HG03108 (cell line): ENCODE measurements at regions not wholly inside any gene's neighbourhood (a gene's known extent, or its start where the extent isn't known, plus 50 kb on each side); places are given as distances from the start of the nearest gene placed in this dataset.

ENCODE experiments used
- ATAC-seq: cut with Tn5 transposase; IDR thresholded peaks from one replicate; pipeline ENCODE4 v1.9.1; 2021; ENCODE audit warnings: moderate library complexity; ENCODE audit not compliant: unreplicated experiment

DNA sequence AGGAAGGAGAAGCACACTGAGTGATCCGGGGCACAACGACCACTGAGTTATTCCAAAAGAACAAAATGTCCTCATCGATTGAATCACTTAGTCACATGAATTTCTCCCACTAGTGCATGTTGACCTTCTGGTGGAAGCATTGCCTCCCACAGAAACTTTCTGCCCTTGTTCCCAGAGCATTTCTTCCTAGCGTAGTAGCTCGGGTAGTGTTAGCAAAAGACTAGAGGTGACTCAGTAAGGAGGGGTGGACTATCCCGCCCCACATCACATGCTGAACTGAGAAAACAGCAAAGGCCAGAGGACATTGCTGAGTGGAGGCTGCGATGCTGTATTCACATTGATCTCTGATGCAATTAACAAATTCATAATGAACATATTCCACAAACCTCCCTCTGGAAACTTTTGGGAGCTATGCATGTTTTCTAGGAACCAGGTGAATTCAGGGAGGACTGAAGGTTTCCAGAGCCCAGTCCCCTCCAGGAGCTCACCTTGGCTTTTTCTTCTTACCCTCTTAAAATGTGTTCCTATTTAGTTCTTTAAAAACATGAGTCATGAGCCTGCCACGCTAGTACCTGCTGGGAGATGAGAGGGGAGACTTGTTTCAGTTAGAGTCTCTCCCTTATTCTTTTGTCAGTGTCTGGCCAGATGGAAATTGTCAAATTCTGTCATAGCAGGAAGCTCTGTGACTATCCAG lies 507.9 kb downstream of the CDH26 start:
- ATAC-seq = no peak

DNA sequence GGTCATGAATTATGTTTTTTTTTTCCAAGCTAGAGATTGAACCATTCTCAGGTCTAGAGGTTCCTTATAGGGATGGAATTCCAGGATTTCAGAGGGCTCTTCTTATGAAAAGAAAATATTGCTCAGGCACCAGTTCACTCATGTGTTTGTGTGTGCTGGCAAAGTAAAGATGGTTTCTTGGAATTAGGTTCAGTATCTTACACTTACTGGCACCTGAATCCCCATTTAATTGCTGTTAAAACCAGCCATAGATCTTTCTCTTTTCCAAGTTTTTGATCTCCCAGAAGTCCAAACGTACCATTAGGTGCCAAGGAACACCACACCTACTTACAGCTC lies 508.4 kb downstream of the CDH26 start:
- no peak for ATAC-seq

DNA sequence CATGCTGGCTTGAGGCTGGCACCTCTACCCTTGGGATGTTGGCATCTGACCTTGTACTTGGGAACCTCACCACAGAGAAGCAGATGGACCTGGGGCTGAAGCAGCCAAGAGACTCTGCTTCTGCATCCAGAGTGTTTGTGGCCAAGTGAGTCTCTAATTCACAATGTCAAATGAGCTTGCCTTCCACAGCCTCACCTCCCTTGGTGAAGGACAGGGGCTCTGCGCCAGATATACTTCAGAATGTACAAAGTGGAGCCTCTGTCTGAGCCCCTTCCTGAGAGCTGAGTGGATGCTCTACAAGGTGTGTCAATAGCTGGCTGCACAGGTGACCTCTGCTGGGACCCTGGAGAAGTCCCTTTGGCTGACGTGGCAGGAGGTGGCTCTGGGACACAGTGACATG lies 508.9 kb downstream of the CDH26 start:
- ATAC-seq = no peak

DNA sequence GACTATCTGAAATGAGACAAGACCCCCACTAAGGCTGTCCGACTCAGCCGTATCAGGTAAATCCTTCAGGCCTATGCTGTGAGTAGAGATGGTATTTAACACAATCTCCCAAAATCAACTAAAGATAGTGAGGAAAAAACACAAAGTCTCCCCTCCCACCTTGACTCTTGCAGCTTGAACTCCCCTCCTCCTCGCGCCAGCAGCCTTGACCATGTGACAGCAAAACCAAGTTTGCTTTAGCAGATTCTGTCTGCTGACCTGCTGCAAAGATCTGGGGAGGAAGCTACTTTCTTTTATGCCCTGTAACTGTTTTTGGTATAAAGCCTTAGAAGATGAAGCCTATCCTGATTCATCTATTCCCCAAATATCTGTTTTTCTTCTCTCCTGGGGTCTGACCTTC lies 509.5 kb downstream of the CDH26 start:
- ATAC-seq = no peak

DNA sequence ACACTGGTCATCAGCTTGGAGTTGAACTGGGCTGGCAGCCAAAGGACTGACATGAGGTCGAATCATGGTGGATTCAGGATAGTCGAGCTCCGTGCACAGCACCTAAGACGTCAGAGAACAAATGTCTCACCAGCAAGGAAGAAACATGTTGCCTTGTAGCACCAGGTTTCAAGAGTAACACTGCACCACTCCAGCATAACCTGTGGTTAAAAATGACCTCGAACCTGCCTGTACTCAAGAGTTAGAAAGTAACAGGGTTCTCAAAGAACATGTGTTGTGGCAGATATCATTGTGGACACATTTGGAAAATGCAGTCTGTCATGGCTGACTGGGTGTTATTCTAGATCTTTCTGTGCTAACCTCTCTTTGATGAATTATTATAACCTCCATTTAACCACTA lies 511.6 kb downstream of the CDH26 start:
- no peak for ATAC-seq

DNA sequence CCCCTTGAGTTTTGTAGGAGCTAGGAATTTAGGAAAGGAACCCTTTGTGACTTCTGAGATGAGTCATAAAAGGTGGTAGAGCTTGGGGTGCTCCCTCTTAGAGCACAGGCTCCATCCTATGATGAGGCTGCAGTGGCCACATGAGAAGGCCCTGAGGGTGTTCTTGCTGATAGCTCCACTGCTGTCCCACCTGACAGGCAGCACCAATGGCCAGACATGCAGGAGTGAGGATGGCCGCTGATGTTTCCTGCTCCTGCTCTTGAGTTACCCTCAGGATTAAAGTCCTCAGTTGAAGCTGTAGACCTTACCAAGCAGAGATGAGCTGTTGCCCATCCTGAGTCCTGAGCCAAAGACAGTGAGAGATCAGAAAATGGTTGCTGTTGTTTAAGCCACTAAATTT lies 512.1 kb downstream of the CDH26 start:
- ATAC-seq = no peak

DNA sequence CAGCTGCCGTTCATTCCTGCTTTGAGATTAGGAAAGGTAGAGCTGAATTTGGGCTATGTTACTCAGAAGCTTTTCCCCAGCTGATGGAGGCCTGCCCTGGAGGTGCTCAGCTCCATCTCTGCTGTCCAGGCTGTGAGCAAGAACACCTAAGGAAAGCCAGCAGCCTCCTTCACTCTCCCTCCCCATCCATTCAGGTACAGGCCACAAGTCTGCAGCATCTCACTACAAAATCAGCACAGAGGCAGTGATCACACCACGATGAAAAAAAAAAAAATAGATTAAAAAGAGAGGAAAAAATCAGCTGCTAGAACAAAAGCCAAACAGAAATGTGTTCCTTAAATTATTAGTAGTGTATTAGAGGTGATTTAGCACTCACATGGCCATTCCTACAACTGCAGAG lies 515.0 kb downstream of the CDH26 start:
- ATAC-seq = no peak

DNA sequence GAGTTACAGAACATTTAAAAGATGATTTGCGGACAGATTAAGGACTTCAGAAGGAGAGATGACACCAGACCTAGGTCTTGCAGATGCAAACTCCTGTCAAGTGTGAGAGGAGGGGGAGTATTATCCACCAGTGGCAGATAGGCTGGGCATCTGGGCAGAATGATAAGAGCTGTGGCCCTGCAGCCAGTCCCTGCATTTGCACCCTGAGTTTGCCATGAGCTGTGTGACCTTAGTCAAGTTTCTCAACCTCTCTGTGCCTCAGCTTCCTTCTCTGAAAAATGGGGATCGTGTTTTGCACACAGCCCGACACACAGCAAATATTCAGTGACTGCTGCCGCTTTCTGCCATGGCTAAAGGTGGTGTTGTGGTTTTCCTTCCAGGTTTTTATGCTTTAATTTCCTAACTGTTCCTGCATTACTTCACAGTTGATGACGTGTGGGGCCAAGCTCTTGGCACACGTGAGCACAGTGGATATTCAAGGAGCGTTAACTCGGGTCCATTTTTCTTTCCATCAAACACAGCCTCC lies 516.2 kb downstream of the CDH26 start:
- no peak for ATAC-seq

DNA sequence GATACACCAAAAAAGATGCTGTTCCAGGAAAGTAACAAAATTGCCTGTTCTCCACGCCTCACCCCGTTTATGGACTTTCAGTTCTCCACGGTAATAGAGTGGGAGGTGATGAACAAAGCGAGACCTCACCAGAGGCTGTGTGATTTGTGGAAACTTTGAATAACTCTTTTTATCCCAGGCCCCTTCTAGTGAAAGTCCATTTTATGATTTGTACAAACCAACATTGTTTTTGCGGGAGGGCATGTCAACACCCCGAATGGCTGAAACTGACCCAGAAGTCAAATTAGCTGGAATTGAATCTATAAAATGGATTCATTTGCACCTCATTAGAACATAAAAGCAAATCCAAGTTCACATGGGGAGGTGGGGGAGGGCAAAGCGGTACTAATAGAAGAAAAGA lies 517.8 kb downstream of the CDH26 start:
- no peak for ATAC-seq

DNA sequence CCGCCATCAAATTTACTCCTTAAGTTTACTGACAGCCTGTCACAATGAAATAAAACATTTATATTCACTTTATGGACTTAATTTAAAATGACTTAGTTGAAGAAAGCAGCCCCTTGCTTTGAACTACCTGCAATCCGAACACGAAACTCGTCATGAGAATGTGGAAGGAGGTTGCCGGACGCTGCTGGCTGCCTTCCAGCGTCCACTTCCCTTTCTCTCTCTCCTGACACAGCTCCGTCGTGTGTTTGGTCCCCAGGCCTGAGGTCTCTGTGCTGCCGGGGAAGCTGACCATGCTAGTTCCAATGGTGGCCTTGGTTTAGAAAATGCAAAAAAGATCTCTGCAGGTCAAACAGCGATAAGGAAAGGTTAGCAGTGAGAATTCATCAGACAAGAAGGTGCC lies 519.7 kb downstream of the CDH26 start:
- ATAC-seq = no peak

DNA sequence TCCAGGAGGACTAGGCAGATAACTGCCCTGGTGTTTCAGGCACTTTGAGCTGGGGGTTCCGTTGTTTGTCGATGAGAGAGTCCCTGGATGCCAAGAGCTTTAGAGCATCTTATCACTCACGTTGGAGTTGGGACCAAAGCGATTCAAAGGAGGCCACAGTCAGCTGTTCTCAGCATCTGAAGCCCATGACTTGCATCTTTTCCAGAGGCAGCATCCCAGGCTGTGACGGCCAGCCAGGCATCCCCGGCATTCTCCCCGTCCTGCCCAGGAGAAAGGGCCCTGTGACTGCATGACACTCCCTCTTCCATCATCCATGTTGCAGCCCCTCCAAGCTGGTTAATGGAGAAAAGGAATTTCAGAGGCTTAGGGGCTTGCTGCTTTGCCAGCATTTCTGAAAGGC lies 520.3 kb downstream of the CDH26 start:
- no peak for ATAC-seq

DNA sequence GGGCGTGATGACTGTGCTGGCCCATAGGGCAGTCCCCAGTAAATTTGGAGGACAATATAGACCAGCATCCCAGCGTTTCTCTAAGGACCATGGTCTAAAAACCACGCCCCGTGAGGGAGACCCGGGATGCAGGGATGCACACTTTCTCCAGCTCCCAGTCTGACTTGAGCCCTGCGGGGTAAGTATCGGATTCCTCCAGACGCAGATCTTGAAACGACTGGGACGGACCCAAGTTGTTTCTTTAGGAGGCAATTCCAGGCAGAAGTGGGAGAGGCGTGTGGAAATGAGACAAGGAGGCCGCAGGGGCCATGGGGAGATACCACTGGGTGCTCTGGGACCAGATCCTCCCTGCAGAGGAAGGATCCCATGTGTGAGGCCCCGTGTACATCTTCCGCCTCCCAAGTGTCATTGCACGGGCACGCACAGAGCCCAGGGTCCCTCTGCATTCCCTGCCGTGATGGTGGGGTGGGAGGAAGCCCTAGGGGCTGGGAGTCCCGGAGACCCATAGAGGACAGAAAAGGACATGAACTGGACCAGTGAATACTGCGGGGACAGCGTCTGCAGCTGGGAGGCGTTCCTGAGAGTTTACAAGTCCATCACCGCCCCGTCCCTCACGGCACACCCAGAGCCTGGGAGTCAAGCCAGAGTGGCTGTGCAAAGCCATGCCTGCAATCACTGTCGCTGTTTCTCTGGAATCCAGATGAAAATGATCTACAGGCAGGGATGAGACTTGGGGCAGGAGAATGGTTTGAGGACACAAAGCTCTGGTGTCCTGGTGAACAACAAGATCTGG lies 522.9 kb downstream of the CDH26 start:
- no peak for ATAC-seq

DNA sequence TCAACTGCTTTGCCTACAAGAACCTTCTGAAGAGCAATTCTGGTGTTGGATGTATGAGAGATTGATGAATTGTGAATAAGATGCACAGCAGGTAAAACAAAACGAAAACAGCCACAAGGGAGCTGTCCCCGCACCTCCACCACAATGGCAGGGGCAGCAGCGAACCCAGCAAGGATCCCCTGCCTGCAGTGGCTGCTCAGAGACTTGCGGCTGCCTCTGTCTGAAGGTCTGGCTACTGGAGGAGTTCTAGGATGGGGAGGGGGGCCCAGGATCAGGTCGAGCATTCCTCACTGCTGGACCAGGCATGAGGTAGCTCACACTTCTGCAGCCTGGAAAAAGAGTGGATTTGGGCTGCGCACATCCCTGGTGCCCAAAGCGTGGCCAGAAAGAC lies 523.5 kb downstream of the CDH26 start:
- ATAC-seq = no peak

DNA sequence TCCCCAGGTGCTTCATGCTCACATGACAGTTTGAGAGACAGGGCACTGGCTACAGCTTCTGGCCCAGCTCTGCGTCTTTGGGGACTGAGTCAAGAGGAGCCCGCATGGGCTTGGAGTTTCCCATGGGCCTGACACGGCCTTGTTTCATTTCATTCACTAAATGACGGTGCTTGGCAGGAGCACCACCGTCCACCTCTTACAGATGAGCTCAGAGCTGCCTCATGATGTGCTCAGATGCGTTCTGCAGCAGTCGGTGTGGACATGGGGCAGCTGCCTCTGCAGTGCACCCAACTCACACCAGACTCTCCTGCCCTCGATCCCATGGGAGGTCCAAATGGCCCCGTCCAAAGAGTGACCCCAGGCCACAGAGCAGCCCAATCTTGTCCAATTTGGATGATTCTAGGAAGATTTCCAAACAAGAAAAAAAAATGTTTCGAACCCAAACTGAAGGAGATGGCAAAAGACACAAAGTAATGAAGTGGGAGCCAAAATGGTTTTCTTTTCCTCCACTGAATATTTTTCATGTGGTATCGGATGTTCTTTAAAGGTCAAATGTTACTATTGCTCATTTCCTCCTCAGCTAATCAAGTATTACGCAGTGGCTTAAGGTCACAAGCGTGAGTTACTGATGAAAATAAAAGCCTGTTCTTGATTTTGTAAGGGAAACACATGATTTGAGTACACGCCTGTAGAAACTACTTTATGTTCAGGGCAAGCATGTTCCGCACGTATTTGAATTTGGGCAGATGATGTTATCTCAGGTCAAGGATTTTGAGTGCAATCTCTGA lies 524.2 kb downstream of the CDH26 start:
- ATAC-seq = no peak

DNA sequence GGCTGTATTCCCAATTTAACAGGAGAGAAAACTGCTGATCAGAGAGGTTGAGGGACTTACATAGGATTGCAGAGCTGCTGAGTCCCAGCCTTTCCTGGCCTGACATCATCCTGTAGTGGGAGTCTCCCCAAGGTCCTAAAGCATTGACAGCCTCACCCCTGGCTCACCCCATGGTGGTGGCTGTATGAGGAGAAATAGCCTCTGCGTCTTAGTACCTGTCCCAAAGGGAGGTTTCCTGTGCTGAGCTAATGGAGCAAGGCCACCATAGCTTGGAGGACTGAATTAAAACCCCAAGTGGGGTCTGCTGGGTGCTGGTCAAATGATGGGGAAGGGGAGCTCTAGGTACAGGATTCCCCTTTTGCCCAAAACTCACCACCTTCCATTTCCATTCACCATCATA lies 525.1 kb downstream of the CDH26 start:
- ATAC-seq = no peak

DNA sequence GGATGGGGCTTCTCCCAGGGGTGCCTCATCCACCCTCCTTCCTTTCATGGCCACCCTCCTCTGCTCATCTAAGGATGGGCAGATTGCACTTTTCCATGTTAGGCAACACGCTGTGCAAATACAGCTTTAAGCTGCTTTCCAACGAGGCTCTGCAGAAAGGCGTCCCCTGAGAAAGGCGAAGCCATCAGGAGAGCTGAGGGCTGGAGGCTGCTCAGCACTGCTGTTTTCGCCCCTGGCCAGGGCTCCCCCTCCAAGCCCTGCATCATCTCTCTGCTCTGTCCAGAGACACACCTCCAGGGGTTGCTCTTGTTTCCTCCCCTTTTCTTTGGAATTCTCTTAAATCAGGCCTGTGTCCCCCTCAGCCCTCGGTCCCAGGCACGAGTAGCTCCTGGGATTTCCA lies 526.1 kb downstream of the CDH26 start:
- ATAC-seq = no peak

DNA sequence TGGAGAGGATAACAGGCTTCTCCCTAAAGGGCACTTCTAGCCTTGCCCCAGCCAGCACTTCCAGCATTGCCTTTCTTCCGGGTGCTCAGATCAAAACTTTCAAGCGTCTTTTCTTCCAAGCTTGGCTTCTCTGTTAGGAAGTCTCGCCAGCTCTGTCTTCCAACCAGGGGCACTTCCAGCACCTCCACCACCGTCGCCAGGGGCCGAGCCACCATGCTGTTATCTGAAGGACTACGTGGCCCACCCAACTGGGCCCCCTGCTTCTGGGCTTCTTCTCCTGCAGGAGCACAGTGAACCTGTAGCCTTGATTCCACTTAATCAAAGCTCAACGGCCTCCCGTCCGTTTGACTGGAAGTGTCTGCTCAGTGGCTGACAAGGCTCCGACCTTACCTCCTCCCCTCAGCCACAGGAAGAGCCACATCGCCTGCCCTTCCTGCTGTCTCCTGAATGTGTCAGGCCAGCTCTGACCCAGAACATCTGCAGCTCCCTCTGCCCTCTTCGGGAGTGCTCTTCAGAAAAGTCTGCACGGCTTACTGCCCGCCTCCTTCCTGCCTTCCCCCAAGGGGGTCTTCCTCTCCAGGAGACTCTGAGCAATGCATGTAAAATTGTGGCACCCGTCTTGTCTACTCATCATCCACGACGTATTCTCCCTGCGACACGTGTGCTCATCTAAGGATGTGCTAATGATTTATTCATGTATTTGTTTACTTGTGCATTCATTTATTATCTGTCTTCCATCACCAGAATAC lies 527.0 kb downstream of the CDH26 start:
- no peak for ATAC-seq

DNA sequence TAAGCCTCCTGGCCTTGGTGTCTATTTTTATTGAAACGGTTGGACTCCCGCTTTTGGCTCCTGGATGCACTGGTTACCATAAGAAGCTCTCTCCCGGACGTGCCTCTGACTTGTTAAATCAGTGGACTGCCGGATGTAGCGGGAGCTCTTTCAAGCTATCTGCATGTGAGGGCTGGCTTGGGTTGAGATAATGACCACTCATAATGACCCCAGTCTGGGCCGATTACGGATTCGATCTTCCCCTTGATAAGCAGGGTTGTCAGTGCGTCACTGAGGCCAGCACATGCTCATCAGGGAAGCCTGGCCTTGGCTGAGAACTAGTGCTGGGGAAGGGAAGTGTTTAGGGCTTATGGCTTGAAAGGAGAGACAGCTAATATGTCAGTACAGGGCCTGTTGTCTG lies 528.1 kb downstream of the CDH26 start:
- ATAC-seq = no peak

DNA sequence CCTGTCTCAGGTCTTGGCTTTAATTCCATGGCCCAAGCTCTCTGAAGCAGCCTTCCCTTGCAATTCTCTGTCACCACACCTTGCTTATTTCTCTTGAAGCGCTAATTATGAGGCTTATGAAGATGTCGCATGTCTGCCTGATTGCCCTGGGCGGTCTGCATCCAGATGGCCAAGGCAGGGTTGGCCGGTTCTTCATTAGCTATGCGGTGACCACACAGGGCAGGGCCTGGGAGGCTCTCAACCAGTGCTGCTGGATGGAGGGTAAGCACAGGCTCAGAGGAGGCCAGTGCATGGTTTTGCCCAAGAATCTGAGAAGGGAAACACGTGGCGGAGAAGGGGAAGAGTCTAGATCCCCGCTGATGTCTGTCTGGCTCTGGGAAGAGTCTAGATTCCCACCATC lies 528.7 kb downstream of the CDH26 start:
- ATAC-seq = no peak

DNA sequence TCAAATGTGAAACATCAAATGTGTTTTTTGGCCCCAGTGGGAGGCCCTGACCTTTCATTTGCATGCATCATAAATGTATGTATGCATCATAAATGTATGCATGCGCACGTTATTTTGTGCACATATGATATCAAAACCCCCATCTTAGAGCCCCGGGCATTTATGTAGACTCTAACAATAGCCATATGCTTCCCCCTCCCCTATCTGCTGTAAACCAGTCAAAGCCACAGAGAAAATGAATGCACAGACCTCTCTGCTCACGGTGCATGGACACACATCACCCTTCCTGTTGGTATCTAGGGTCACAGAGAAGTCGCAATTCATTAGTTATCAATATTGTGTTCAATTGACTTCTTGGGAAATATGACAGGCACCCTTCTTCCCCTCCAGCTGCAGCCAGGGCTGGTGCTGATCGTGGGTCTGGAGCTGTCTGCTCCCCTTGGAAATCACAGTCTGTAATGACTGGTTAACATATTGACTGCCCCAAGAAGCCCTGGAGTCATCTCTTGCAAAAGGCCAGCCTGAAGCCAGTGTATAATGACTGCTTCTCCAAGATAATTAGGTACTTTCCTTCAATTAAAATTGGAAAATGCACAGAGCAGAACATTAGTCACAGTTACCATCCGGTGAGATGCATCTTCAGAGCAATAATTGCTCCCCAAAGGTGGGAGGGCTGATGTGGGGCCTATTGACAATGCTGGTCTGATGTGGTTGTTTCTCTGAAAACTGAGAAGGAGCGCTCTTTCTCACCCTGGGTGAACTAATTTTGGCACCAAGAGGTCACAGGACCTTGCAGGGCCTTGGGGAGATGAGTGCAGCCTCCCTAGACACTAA lies 532.2 kb downstream of the CDH26 start:
- ATAC-seq = no peak
